Hepatocyte (in vitro differentiated cells): ENCODE measurements at regions not wholly inside any gene's neighbourhood (a gene's known extent, or its start where the extent isn't known, plus 50 kb on each side); places are given as distances from the start of the nearest gene placed in this dataset.

ENCODE experiments used
- EZH2 ChIP-seq: fragments of 200-600 bp; sonication (generic); IDR thresholded peaks from 2 replicates; pipeline ENCODE4 v1.6.1; 2016; ENCODE audit warnings: antibody characterized with exemption, mild to moderate bottlenecking, borderline replicate concordance
- EZH2phosphoT487 ChIP-seq: fragments of 200-600 bp; sonication (generic); IDR thresholded peaks from one replicate; pipeline ENCODE4 v1.6.1; 2018; ENCODE audit warnings: antibody characterized with exemption, mild to moderate bottlenecking, low read depth, moderate library complexity; ENCODE audit not compliant: unreplicated experiment, severe bottlenecking
- TF ChIP-seq, protein P1 (sequence below): fragments of 200-600 bp; sonication (generic); IDR thresholded peaks from 2 replicates; pipeline ENCODE4 v1.5.1; 2016; ENCODE audit warnings: antibody characterized with exemption, mild to moderate bottlenecking; ENCODE audit not compliant: poor library complexity

DNA sequence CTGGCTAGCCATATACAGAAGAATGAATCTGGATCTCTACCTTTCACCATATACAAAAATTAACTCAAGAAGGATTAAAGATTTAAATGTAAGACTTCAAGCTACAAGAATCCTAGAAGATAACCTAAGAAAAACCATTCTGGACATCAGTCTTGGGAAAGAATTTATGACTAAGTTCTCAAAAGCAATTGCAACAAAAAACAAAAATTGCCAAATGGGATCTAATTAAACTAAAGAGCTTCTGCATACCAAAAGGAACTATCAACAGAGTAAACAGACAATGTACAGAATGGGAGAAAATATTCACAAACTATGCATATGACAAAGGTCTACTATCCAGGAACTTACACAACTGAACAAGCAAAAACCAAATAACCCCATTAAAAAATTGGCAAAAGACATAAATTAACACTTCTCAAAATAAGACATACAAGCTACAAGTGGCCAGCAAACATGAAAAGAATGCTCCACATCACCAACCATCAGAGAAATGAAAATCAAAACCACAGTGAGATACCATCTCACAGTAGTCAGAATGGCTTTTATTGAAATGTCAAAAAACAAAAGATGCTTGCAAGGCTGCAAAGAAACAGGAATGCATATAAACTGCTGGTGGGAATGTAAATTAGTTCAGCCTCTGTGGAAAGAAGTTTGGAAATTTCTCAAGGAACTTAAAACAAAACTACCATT lies 66.8 kb upstream of the RSPO3 start:
- TF ChIP-seq, protein P1, sequence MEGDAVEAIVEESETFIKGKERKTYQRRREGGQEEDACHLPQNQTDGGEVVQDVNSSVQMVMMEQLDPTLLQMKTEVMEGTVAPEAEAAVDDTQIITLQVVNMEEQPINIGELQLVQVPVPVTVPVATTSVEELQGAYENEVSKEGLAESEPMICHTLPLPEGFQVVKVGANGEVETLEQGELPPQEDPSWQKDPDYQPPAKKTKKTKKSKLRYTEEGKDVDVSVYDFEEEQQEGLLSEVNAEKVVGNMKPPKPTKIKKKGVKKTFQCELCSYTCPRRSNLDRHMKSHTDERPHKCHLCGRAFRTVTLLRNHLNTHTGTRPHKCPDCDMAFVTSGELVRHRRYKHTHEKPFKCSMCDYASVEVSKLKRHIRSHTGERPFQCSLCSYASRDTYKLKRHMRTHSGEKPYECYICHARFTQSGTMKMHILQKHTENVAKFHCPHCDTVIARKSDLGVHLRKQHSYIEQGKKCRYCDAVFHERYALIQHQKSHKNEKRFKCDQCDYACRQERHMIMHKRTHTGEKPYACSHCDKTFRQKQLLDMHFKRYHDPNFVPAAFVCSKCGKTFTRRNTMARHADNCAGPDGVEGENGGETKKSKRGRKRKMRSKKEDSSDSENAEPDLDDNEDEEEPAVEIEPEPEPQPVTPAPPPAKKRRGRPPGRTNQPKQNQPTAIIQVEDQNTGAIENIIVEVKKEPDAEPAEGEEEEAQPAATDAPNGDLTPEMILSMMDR, result no peak
- no peak for TF ChIP-seq EZH2
- no peak for TF ChIP-seq EZH2phosphoT487
